Esophagus mucosa (tissue), 1 donor: ENCODE measurements at regions not wholly inside any gene's neighbourhood (a gene's known extent, or its start where the extent isn't known, plus 50 kb on each side); places are given as distances from the start of the nearest gene placed in this dataset.
A peak's percentile ranks its signal among the peaks of the same experiment; 100 is the strongest.
"Not testable (repeated sequence)": the region's sequence is repeated elsewhere in the genome, so short reads cannot be mapped to it uniquely, and the experiment has no call there.

Experiments used
- ATAC-seq: fragments of 200-7000 bp; cut with Tn5 transposase; one replicate; pipeline ENCODE4 v1.9.1; 2020
- donor health status: DM: yes; HTN: yes; CAD: no.

DNA sequence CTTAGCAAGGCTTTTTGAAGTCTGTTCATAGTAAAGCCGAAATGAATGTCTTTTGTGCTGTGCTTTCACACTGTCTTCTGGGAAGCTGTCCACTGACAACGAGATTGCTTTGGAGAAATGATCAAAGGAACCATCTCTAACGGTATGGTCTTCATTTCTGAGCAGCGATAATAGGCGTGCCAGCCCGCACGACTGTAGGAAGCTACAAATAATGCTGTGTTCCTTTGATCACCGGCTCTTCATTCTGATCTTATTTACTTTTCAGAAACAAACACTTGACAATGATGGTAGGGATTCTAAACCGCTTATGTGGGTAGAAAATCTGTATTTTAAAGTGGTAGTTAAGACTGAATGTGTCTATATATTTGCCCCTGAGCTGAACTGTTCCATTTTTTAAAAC is 306.6 kb upstream of the EXOC2 start:
- no peak for ATAC-seq

DNA sequence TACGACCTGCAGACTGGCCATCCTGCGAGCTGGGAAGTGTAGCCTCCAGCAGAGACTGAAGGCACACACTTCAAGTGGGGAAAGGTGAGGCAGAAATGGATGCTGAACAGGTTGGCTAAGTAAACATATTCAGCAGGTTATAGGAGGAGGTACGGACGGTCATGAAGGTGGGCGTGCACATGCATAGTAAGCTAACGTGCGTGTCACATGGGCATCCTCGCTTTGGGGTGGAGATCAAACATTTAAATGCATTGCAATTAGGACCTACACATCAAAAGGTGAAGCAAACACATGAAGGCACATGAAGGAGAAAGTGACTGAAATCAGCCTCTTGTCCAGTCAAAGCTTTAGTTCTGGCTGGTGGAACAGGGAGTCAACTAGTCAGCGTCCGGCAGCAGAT is 305.6 kb upstream of the EXOC2 start:
- no peak for ATAC-seq

GRCh38 chr6:996271-996852 is 303.4 kb upstream of the EXOC2 start:
- ATAC-seq: no peak

- no peak for ATAC-seq
Measured at GRCh38 chr6:991192-991591, 298.3 kb upstream of the EXOC2 start.

DNA sequence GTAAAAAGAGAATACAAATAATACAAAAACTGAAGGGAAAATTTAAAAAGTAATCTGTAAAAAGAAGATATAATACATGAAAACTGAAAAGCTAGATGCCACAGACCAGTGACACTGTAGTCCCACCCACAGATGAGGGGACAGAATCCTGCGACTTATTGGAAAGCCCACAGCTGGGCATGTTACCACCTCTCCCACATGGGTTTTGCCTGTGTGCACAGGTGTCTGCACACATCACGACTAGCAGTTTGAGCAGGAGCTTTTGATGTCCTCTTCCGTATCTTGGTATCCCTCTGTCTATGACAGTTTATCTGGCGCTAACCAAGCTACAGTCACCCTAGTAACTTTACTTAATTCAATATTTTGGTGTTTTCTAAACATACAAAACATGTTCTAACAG is 291.1 kb upstream of the EXOC2 start:
- ATAC-seq: no peak

DNA sequence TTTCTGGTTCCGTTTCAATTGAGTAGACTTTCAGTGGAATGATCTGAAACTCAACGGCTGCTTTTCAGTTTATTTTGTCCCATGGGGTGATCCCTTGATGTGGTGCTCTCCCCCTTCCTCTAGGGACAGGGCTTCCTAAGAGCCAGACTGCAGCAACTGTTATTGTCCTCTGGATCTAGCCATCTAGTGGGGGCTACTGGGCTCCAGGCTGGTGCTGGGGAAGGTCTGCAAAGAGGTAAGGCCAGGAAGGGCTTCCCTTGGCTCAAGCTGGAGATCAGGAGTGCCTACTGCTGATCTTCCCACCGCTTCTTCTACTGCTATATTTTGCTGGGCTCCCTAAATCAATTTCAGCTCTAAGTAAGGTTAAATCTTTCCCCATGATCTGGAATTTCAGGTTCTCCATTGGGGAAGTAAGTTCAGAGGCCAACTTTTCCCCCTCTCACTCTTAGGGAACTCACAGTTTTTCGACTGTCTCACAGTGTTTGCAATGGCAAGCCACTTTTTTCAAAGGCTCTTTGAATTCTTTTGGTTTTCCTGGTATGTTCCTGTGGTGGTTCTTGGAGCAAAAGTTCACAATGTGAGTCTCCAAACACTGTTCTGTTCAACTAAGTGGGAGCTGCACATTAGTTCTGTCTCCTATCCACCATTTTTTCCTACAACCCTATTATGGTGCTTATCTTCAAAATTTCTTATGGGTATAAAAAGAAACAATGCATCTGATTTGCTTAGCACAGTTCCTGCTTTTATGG is 286.2 kb upstream of the EXOC2 start:
- ATAC-seq: no peak

DNA sequence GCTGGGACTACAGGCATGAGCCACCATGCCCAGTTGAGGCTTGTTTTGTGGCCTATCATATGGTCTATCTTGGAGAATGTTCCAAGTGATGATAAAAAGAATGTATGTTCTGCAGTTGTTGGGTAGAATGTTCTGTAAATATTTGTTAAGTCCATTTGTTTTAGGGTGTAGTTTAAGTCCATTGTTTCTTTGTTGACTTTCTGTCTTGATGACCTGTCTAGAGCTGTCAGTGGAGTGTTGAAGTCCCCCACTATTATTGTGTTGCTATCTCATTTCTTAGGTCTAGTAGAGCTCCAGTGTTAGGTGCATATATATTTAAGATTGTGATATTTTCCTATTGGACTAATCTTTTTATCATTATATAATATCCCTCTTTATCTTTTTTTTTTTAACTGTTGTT is 284.3 kb upstream of the EXOC2 start:
- ATAC-seq: not testable (repeated sequence)

GRCh38 chr6:971981-972640 is 279.2 kb upstream of the EXOC2 start:
- ATAC-seq: peak; percentile 53

- ATAC-seq: no peak
Measured at GRCh38 chr6:968791-969190, 275.9 kb upstream of the EXOC2 start.

DNA sequence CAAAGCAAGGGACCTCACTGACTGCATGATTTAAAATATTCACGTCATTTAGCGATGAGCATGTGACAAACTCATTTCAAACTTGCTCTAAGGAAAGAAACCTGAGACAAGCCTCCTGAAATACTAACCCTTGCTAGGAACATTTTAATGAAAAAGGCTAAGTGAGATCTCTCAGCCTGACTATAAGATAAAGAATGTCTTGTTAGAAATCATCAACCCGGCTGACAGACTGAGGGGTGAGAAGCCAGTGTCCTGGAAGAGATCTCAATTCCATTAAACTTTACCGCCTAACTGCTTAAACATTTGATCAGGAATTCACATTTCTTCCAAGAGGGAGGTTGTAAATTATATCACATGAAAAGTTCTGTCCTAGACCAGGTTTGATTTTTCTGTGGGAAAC is 274.8 kb upstream of the EXOC2 start:
- no peak for ATAC-seq

DNA sequence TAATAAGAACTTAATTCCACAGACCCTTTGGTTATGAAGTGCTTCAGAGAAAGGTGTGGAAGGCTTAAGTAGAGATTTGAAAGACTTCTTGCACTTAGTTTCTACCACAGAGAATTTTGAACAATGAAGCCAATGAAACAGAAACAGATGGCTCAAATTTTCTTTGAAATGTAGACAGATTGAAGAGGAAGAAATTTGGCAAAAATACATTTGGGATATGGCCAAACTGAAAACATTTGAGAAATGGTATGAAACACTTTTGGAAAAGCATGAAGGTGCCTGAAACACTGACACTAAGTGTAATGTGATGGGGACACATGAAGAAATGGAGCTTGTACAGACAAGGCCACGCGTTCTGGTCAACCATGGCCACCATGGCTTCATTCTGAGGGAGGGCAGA is 272.4 kb upstream of the EXOC2 start:
- no peak for ATAC-seq

DNA sequence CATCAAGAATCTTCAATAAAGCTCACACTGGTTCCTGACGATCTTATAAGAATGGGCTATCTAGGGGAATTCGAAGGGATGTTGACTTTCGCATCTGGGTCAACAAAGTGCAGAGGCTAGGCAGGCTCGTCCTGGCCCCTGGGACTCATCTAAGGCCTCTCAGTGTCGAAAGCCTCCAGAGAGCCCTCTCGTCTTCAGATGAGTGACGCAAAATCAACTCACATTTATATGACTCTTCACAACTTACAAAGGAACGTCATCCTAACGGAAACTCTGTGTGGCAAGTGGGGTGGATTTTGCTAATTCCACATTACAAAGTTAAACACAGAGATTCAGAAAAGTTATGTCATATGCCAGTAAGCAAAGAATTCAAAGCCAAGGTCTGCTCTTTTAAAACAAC is 270.5 kb upstream of the EXOC2 start:
- ATAC-seq: no peak

DNA sequence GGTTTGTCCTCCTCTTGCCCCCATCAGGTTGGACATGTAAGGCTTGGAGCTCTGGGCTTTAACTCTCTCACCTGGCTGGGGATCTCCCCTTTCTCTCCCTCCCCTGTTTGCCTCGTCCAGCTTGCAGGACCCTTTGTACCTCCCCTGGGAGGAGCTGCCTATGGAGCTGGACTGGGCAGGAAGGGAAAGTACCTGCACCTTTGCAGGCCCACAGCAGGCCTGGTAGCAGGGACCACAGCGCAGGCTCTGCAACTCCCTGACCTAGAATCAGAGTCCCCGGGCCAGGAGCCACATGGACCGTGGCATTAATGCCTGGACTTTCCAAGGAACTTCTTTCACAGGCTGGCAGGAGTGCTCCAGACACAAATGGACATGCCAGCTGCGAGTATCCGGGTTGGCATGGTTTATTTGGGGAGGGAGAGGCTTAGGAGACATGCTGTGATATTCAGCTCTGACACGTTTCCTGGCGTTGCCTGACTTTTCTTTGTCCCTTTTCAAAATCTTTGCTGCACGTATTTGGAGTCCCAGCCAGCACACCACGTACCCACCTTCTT is 268.5 kb upstream of the EXOC2 start:
- ATAC-seq: no peak

DNA sequence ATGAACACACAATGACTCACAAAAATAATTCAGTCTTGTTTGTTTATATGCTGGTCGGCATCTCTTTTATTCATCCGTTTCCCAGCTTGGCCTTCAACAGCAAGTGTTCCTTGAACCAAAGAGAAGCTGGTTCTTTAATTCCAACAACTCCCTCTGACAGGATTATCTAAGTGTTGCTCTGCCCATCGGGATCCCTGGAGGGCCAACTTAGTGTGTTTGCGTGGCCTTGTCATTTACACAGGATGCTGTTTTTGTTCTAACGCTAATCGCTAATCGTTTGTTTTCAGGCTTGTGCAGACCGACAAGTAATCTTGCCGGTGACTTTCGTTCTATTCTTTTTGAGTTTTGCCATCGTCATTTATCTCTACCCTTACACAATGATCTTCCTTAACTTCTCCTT is 267.4 kb upstream of the EXOC2 start:
- no peak for ATAC-seq

- no peak for ATAC-seq
Measured at GRCh38 chr6:958488-958887, 265.5 kb upstream of the EXOC2 start.

DNA sequence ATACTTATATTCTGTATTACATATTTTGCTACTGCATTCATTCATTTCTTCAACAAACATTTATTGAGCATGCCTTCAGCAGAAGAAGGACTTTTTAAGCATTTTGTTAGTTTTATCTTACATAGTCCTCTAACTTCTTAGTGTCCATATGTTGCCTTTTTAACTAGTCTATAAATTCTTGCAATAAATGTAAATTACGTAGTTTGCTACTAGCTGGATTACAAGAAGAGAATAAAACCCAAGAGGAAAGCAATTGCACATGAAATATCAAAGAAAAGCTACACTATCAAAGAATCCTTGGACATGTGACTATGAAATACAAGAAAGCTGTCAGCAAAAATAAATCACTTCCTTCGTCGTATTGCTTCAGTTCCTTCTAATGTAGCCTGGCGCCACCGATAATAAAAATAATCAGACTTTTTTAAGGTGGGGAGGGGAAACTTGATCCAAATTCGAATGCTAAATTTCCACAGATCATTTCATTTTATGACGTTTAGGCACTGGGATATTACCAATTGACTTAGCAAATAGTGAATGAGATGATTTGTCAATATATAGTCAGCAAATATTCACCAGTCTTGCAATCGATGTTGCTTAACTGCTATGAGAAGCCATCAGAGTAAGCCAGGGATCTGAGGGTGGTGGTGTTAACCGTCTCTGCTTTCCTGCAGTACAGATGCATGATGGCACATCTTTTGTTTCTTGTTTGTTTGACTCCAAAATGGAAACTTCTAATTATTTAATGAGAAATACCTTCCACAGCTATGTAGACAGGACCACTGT is 258.7 kb upstream of the EXOC2 start:
- no peak for ATAC-seq

GRCh38 chr6:947235-947934 is 254.4 kb upstream of the EXOC2 start:
- ATAC-seq: no peak

DNA sequence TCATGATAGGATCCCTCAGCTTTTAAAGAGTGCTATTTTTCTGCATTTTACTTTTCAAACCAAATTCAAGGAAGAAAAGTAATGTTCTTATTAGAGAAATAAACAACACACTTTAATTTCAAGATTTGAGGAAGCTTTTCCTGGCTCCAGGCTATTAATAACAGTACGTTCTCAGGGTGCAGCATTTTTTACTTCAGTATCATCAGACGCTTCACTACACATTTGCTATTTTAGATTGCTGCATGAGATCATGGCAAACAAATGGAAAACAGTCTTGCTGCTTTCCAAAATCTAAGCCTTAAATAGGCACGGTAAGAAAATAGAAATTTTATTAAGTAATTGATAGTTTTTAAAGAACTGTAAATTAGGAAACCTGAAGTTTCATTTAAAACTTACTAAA is 253.6 kb upstream of the EXOC2 start:
- no peak for ATAC-seq

- ATAC-seq: peak; percentile 52
Measured at GRCh38 chr6:939526-940252, 246.8 kb upstream of the EXOC2 start.

DNA sequence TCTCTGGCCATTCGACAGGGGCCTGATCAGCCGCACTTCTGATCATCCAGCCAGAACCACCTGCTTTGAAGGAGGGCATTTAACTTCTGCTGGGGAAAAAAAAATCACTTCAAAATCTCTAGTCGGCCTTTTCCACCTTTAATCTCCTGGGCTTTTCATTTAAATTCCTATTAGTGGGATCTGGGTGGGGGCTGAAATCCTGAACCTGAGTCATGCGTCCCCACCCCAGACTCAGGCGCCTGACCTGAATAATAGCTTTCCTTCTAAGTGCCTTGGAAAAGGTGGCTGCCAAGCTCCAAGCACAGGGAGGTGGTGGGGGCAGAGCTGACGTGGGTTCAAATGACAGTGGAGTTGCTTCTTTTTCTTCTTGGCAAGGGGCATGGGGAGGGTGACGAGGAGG is 246.0 kb upstream of the EXOC2 start:
- ATAC-seq: no peak

- no peak for ATAC-seq
Measured at GRCh38 chr6:938271-938905, 245.4 kb upstream of the EXOC2 start.
